ENCODE measurements at regions not wholly inside any gene's neighbourhood (a gene's known extent, or its start where the extent isn't known, plus 50 kb on each side); places are given as distances from the start of the nearest gene placed in this dataset.

- DNase-seq (ENCODE audit: low read depth, low spot score) (no peak), ATAC-seq (no peak)
- ChIA-PET CTCF (no interaction called here), POLR2A (no interaction called here)
- intact Hi-C loops (cut with micrococcal nuclease; ENCODE audit: unreplicated experiment), result no loop called here
- BruUV-seq (replicated peaks), result no TSS peak
- Histone ChIP-seq H3K36me3 (ENCODE audit: control insufficient read depth, insufficient read depth, low read length) (no peaks in the 10 kb centered on the region), H3K4me3 (ENCODE audit: low read depth in 2 of 2, low read length in 2 of 2) (no peak overlapping the region), H3K9me3 (ENCODE audit: control insufficient read depth, insufficient read depth, low read depth, low read length) (no peaks in the 10 kb centered on the region), H3K27me3 (ENCODE audit: control insufficient read depth, insufficient read depth, low read length) (no peaks in the 10 kb centered on the region), H3K27ac (ENCODE audit: low read length) (no peak overlapping the region), H3K4me1 (ENCODE audit: control insufficient read depth, insufficient read depth, low read length) (no peaks in the 10 kb centered on the region)
- in situ Hi-C loops (cut with HindIII; ENCODE audit: low pct_unique_long_range_greater_than_20kb, low sequenced_read_pairs), result no loop called here
- TF ChIP-seq, protein P1, sequence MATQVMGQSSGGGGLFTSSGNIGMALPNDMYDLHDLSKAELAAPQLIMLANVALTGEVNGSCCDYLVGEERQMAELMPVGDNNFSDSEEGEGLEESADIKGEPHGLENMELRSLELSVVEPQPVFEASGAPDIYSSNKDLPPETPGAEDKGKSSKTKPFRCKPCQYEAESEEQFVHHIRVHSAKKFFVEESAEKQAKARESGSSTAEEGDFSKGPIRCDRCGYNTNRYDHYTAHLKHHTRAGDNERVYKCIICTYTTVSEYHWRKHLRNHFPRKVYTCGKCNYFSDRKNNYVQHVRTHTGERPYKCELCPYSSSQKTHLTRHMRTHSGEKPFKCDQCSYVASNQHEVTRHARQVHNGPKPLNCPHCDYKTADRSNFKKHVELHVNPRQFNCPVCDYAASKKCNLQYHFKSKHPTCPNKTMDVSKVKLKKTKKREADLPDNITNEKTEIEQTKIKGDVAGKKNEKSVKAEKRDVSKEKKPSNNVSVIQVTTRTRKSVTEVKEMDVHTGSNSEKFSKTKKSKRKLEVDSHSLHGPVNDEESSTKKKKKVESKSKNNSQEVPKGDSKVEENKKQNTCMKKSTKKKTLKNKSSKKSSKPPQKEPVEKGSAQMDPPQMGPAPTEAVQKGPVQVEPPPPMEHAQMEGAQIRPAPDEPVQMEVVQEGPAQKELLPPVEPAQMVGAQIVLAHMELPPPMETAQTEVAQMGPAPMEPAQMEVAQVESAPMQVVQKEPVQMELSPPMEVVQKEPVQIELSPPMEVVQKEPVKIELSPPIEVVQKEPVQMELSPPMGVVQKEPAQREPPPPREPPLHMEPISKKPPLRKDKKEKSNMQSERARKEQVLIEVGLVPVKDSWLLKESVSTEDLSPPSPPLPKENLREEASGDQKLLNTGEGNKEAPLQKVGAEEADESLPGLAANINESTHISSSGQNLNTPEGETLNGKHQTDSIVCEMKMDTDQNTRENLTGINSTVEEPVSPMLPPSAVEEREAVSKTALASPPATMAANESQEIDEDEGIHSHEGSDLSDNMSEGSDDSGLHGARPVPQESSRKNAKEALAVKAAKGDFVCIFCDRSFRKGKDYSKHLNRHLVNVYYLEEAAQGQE (IDR thresholded peaks at IDR 0.05; ENCODE audit: insufficient read depth in 1 of 2, low read depth in 2 of 2, low read length in 1 of 2), result no peak
- TF ChIP-seq, protein P2, sequence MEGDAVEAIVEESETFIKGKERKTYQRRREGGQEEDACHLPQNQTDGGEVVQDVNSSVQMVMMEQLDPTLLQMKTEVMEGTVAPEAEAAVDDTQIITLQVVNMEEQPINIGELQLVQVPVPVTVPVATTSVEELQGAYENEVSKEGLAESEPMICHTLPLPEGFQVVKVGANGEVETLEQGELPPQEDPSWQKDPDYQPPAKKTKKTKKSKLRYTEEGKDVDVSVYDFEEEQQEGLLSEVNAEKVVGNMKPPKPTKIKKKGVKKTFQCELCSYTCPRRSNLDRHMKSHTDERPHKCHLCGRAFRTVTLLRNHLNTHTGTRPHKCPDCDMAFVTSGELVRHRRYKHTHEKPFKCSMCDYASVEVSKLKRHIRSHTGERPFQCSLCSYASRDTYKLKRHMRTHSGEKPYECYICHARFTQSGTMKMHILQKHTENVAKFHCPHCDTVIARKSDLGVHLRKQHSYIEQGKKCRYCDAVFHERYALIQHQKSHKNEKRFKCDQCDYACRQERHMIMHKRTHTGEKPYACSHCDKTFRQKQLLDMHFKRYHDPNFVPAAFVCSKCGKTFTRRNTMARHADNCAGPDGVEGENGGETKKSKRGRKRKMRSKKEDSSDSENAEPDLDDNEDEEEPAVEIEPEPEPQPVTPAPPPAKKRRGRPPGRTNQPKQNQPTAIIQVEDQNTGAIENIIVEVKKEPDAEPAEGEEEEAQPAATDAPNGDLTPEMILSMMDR (IDR thresholded peaks at IDR 0.05), result no peak
- no peak for TF ChIP-seq POLR2AphosphoS5 (IDR thresholded peaks at IDR 0.05; ENCODE audit: low read depth, low read length)
- TF ChIP-seq SIN3A (IDR thresholded peaks at IDR 0.05; ENCODE audit: borderline replicate concordance, insufficient read depth, low read depth, low read length), result no peak
- no peak for TF ChIP-seq TCF7L2 (IDR thresholded peaks at IDR 0.05; ENCODE audit: low read depth, low read length)
Observed at GRCh38 chr1:71157715-71158114, 76.9 kb upstream of the ZRANB2 start.

GRCh38 chr1:71157151-71157550, 76.3 kb upstream of the ZRANB2 start:
- no peaks in the 10 kb centered on the region for H3K36me3 ChIP-seq (ENCODE audit: control insufficient read depth, insufficient read depth, low read length)
- H3K27ac ChIP-seq (ENCODE audit: low read length), result no peak overlapping the region
- DNase-seq (ENCODE audit: low read depth, low spot score) (no peak), ATAC-seq (no peak)
- no peaks in the 10 kb centered on the region for H3K9me3 ChIP-seq (ENCODE audit: control insufficient read depth, insufficient read depth, low read depth, low read length)
- in situ Hi-C loops (cut with HindIII; ENCODE audit: low pct_unique_long_range_greater_than_20kb, low sequenced_read_pairs) (no loop called here), intact Hi-C loops (cut with micrococcal nuclease; ENCODE audit: unreplicated experiment) (no loop called here)
- no peak overlapping the region for H3K4me3 ChIP-seq (ENCODE audit: low read depth in 2 of 2, low read length in 2 of 2)
- BruUV-seq (replicated peaks), result no TSS peak
- ChIA-PET CTCF (no interaction called here), POLR2A (no interaction called here)
- H3K27me3 ChIP-seq (ENCODE audit: control insufficient read depth, insufficient read depth, low read length), result no peaks in the 10 kb centered on the region
- H3K4me1 ChIP-seq (ENCODE audit: control insufficient read depth, insufficient read depth, low read length), result no peaks in the 10 kb centered on the region
- TF ChIP-seq, protein P1 (IDR thresholded peaks at IDR 0.05; ENCODE audit: insufficient read depth in 1 of 2, low read depth in 2 of 2, low read length in 1 of 2), result no peak
- TF ChIP-seq TCF7L2 (IDR thresholded peaks at IDR 0.05; ENCODE audit: low read depth, low read length) (no peak), POLR2AphosphoS5 (IDR thresholded peaks at IDR 0.05; ENCODE audit: low read depth, low read length) (no peak), SIN3A (IDR thresholded peaks at IDR 0.05; ENCODE audit: borderline replicate concordance, insufficient read depth, low read depth, low read length) (no peak)
